ENCODE measurements at regions not wholly inside any gene's neighbourhood (a gene's known extent, or its start where the extent isn't known, plus 50 kb on each side); places are given as distances from the start of the nearest gene placed in this dataset.

GRCh38 chr4:106615961-106616360 lies 247.4 kb upstream of the GIMD1 start:
- TF ChIP-seq MAX (IDR thresholded peaks at IDR 0.05) (no peak), NFIC (IDR thresholded peaks at IDR 0.05) (no peak), EGR1 (IDR thresholded peaks at IDR 0.05) (no peak), REST (IDR thresholded peaks at IDR 0.05; ENCODE audit: low read depth) (no peak), EP300 (IDR thresholded peaks at IDR 0.05; ENCODE audit: borderline replicate concordance) (no peak), RAD21 (IDR thresholded peaks at IDR 0.05; ENCODE audit: low read depth) (no peak), TCF12 (IDR thresholded peaks at IDR 0.05; ENCODE audit: low read depth) (no peak), TEAD4 (IDR thresholded peaks at IDR 0.05) (no peak), FOXM1 (IDR thresholded peaks at IDR 0.05; ENCODE audit: borderline replicate concordance, low read depth) (no peak), TAF1 (IDR thresholded peaks at IDR 0.05; ENCODE audit: low read depth) (no peak), YY1 (IDR thresholded peaks at IDR 0.05; ENCODE audit: low read depth) (no peak), ZBTB7A (IDR thresholded peaks at IDR 0.05; ENCODE audit: low read depth) (no peak), CEBPB (IDR thresholded peaks at IDR 0.05) (no peak)

Measured in Ishikawa (cell line).